ENCODE measurements at regions not wholly inside any gene's neighbourhood (a gene's known extent, or its start where the extent isn't known, plus 50 kb on each side); places are given as distances from the start of the nearest gene placed in this dataset.

GRCh38 chr2:102078773-102079172 is 63.8 kb upstream of the IL1R1 start:
- TF ChIP-seq CTCF (conservative IDR thresholded peaks at IDR 0.05): no peak
- no peak for TF ChIP-seq EZH2 (IDR thresholded peaks at IDR 0.05; ENCODE audit: low read depth)

All from PC-9 (cell line).